NCI-H2227 (cell line): ENCODE measurements at regions not wholly inside any gene's neighbourhood (a gene's known extent, or its start where the extent isn't known, plus 50 kb on each side); places are given as distances from the start of the nearest gene placed in this dataset.
"Not testable (repeated sequence)": the region's sequence is repeated elsewhere in the genome, so short reads cannot be mapped to it uniquely, and the experiment has no call there.

Experiments
- DNase-seq: peaks from one replicate; lab custom pipeline; 2025; ENCODE audit not compliant: unreplicated experiment; lab: John Stamatoyannopoulos, UW

DNA sequence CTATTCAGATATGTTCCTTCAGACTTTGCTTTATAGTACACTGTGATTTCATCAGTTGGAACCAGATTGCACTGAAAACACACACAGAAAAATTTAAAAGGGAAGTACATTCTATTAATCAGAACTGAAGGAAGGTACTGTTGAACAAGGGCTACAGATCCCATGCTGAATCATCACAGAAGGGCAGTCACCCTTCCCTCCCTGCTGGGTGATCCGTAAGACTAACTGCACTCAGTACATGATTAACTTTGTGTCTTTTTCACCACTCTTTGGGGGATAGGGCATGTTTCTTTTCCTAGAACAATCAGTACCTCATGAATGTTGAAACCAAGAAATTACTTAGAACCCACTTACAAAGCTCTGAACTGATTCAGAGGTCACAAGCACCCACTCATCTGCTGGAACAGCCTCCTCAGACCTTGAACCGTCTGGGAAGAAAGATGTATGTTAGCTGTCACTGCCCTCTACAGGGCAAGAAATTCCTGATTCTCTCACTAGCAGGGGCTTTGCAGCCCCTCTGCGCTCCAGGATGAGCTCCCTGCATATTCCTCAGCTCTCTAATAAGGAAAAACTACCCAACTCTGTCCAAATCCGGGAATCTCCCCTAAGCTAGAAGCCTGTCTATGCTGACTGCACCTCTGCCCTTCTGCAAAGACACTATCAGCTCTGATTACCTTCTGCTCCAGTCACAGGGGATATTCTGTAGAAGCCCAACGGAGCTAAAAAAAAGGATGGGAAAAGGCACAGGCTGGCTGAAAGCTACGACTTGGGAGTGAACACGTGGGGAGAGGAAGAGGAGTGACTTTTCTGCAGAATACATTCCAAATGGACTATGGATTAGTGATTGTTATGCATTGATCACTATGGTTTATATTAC is 51.0 kb downstream of the IARS1 start:
- peak; percentile 3 for DNase-seq

DNA sequence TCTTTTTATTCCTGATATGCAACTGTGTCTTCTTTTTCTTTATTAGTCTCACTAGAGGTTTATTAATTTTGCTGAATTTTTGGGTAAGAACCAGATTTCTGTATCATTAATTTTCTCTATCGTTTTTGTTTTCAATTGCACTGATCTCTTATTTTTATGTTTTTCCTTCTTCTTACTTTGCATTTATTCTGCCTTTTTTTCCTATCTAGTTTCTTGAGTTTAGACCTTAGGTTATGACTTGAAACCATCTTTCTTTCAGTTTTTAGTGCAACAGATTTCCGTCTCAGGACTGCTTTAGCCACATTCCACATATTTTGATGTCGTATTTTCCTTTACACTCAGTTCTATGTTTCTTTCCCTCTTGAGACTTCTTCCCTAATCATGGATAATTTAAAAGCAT is 56.6 kb downstream of the IARS1 start:
- DNase-seq = no peak

DNA sequence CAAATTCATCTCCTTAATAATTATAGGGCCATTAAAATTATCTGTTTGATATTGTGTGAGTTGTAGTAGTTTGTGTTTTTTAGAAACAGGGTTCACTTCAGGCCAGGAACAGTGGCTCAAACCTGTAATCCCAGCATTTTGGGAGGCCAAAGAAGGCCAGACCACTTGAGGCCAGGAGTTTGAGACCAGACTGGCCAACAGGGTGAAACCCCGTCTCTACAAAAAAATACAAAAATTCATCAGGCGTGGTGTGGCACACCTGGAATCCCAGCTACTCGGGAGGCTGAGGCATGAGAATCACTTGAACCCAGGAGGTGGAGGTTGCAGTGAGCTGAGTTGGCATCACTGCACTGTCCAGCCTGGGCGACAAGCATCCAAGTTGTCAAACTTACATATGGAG is 57.0 kb downstream of the IARS1 start:
- no peak for DNase-seq

DNA sequence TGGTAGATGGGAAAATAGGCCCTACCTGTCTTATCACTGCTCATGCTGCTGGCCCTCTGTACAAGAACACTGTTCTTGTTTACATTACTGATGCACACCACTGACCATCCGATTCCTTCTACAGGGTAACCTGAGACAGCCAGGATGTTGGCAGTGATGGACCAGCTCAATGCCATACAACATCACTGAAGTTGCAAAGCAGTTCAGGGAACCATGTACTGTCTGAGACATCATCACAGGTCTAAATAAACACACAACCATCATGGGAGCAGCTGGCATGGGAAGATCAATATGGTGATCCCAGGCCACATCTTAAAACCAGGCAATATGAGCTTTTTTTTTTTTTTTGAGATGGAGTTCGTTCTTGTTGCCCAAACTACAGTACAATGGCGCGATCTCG is 59.0 kb downstream of the IARS1 start:
- DNase-seq = no peak

DNA sequence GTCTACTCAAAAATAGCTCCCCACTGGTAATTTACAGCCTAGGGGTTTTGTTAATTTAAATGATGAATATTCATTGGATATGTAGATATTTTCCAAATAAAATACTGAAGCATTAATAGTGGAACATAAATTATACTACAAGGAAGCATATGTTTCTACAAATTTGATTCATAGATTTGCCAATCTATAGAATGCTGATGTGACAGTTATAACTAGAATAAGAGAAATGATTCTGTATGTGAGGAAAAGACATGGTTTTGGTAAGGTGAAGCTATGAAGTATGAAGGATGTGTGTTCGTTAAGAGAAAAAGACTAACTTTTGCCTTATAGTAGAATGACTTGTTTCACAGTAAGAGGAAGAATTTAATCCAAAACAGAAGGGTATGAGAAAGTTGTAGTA is 61.3 kb downstream of the IARS1 start:
- no peak for DNase-seq

DNA sequence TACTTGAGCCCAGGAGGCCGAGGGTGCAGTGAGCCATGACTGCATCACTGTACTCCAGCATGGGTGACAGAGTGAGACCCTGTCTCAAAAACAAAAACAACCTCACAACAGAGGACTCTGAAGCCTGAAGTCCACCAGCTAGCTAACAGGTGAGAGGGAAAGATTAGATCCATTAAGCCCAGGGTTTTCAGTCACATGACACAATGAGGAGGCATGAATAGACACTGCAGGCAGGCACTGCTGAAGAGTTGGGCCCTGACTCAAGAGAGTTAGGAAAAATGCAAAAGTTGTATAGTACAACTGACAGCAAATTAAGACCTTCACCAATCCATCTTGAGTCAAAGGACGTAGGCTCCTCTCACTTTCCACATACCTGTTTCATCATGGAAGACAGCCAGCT is 64.9 kb downstream of the IARS1 start:
- no peak for DNase-seq

DNA sequence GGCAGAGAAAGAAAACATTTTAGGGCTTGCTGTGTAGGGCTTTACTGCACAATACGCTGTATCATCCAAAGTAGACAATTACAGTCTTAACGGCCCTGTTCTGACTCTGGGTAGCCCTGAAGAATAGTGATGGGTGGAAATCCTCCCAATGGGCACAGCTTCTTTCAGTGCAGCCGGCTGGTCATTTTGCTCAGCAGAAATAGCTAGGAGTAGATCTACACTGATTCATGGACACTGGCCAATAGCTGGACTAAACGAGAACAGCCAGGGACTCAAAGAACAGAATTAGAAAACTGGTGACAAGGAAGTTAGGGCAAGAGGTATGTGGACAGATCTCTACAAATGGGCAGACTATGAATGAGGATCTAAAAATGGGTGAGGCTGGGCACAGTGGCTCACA is 69.3 kb downstream of the IARS1 start:
- no peak for DNase-seq

DNA sequence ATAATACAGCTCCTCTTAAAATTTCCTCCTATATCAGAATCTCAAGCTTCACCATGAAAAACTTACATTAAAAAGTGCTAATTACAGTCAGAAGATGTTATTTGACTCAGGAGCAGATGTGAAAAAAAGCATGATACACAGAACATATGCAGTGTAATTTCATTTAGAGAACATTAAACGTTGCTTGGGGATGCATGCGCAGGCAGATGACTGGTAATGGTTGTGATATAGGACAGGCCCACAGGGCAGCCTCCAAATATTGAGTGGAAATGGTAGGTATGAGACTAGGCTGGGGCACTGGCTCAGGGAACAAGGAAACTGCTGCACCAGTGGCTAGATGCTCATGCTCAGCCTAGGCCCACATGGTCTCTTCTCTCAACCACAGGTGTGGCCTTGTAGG is 69.7 kb downstream of the IARS1 start:
- DNase-seq = no peak

DNA sequence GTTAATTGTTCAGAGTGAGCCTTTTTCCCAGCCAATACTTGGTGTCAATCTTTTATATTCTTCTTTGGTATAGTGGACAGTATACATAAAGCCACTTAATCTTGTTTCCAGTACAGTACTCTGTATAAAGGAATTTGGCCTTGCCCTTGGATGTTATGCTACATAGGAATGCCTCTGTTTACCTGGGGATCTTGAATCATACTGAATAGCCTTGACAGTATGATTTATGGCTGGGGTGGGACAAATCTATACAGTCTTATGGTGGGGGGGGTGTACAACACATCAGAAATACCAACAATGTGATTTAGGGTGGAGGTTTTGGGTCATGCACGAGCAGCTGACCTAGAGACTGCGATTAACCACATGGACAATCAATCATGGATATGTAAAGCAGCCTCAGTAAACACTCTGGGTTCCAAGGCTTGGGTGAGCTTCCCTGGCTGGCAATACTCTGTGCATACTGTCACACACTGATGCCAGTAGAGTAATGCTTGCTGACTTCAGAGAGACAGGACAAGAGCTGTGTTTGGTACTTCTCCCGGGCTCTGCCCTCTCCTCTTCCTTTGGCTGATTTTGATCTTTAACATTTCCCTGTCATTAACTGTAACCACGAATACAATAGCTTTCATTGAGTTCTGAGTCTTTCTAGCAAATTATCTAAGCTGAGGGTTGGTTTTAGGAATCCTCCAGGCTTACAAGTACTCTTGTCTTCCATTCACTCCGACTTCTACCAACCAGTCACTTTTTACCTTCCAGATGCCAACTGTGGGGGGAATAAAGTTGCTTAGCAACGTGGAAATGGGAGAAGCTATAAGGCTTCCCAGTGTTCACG is 84.6 kb downstream of the IARS1 start:
- DNase-seq = no peak

DNA sequence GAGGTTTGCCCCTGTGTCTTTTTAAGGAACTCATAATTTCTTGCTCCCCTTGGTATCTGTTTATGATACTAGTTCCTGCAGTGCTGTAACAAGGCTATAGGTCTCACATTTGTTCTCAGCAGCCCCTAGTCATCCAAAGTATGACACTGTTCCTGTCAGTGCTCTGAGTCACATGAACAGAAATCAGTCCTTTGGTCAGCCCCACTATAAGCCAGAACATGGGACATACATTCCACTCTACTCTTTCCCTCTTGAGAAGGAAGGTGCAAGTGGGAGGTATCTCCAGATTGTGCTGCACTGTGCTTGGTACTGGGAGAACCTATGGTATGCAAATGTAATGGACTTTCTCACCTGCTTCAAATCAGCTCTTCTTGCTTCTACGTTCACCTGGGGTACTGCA is 87.0 kb downstream of the IARS1 start:
- no peak for DNase-seq

DNA sequence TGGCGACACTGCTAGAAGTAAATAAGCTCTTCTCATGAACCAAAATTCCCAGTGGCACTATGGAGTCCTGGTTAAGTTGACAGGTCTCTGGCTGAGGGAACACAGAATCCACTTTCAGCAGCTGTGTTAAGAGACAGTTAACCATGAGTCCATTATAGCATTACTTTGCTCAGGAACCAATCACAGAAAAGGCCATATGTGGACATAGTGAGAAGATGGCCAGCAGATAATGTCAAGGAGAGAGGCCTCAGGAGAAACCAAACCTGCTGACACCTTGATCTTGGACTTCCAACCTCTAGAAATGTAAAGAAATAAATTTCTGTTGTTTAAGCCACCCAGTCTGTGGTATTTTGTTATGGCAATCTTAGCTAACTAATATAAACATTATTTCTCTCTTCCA is 88.7 kb upstream of the SPTLC1 start:
- DNase-seq = not testable (repeated sequence)

DNA sequence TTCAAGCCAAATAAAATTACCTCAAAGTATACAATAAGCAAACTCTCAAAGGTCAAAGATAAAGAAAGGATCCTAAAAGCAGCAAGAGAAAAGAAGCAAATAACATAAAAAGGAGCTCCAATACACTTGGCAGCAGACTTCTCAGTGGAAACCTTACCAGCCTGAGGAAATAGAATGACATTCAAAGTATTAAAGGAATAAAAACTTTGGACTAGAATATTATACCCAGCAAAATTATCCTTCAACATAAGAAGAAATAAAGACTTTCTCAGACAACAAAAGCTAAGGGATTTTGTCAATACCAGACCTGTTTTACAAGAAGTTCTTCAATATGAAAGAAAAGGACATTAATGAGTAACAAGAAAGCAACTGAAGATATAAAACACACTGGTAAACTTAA is 83.0 kb upstream of the SPTLC1 start:
- not testable (repeated sequence) for DNase-seq

DNA sequence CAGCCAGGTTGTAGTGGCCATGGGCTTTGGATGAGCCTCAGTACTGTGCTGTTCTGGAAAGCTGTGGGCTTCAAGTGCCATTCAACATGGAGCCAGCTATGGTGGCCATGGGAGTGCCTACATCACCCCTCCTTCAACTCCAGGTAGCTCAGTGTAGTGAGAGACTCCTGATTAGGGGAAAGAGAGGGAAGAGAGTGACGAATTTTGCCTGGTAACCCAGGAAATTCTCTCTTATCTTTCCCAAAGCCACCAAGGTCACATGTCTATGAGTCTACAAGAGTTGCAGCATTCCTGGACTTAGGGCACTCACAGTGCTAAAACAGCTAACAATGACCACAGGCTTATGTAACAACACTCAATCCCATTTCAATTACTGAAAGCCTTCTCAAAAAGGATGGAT is 81.7 kb upstream of the SPTLC1 start:
- DNase-seq = no peak

DNA sequence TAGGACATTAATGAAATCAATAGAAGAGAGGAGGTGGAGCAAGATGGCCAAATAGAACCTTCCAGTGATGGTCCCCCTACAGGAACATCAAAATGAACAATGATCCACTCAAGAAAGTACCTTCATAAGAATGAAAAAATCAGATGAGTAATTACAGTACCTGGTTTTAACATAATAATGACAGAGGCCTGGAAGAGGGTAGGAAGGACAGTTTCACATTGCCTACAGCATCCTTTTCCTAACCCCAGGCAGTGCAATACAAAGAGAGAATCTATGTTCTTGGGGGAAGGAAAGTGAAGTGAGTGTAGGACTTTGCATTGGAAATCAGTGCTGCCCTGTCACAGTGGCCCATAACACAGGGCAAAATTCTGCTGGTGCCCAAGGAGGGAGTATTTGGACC is 81.2 kb upstream of the SPTLC1 start:
- DNase-seq = no peak

DNA sequence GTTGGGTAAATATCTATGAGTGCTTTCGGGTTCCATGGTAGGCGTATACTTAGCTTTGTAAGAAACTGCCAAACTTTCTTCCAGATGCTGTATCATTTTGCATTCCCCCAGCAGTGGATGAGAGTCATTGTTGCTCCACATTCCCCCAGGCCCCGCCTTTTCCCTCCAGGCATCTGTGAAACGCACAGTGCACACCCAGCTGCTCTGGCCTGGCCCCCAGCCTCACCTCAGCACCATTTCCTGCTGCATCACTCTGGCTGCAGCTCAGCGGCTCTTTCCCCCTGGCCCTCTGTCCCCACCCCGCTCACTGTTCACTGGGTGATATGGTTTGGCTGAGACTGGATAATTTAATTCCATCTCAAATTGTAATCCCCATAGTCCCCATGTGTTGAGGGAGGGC is 76.6 kb upstream of the SPTLC1 start:
- DNase-seq = no peak

DNA sequence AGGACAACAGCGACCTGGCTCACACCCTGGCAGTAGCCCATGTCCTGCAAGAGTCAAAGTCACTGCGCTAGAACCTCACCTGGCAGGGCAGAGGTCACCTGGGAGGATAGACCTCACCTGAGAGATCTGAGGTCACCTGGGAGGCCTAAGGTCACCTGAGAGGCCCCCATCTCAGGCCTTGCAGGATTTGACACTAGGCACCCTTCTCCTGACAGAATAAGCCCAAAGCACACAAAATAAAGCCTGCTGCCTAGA is 75.2 kb upstream of the SPTLC1 start:
- no peak for DNase-seq

DNA sequence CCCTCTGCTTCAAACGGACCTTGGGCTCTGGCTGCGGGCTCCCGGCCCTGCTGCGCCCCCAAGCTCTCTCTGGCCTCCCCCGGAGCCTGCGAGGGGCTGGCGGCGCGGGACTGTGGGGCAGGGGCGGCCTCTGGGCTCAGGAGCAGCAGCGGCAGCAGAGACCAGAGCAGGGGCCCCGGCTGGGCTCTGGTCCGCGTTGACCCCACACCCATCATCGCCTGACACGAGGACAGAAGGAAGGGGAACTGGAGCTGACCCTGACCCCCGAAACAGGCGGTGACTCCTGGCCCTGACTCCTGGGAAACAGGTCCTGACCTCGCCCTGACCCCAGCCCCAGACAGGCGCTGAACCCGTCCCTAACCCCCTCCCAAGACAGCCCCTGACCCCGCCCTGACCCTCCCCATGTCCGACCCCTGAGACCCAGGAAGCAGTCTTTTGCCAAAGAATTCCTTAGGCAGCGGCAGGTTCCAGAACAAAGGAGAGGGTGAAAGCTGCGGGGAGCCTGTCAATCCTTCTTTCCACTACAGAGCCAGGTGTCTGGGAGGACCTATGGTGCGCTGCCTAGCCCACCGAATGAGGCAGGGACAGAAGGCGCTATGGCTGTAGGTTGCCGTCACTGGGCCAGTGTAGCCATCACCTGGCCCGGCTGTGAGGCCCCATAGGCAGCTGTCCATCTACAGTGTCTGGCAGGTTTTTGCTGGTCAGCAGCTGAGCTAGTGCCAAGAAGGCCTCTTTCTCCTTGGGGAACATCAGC is 74.7 kb upstream of the SPTLC1 start:
- DNase-seq = no peak

DNA sequence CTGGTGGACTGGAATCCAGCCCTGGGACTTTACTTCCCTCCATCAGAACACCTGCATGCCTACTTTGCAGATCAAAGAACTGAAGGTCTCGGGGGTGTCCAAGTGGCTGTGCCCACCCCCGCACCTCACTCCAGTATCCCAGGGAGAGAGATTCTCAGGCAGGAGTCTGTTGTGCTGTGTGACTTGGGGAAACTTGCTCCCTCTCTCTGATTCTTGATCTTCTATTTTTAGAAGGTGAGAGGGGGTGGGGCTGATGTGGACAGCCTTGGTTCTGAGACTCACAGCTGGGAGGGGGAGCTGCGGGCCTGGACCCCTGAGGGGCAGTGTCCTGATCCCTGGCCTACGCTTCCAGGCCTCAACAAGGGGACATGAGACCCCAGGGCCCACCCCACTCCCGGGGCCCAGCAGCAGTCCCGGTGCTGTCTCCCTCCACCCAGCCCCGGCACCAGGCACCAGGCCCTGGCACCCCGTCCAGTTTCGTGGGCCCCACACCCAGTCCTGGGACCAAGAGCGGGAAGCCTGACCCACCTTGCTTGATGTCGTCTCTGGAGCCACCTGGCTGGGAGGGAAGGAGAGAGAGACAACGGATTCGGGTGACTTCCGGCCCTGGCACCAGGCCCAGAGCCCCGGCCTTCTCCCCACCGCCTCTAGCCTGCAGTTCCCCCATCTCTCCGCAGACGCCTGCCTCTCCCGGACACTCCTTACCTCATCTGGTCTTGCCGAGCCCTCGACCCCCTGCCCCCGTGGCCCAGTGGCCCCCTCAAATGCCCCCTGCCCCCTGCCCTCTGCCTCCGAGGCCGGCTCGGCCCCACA is 74.0 kb upstream of the SPTLC1 start:
- no peak for DNase-seq

DNA sequence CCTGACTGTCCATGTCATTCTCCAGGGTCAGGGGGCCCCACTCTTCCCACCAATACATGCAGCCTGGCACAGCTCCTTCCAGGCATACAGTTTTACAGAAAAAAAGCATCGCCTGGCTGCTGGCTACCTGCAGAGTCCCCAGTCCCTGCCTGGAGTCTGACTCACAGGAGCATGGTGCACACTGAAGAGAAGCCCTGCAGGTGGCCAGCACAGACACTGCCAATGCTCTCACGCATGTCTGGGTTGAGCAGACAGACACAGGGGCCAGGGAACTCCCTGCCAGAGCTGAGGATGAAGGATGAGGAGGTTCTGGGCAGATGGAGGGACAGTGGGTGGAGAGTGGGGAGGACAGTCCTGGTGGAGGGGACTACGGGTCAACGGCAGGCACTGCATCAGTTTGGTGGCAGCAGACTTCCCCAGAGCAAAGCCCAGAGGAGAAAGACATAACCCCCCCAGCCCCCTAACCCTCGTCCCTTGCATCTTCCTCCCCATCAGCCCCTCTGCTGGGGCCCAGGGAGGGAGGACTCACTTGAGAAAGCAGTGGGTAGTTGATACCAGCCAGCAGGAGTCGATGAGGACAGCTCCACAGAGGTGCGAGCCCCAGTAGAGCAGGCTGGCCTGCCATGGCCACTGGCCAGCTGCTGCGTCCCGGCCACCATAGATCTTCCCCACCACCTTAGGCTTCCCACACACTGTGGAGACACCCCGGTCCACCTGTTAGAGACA is 72.9 kb upstream of the SPTLC1 start:
- DNase-seq = no peak

DNA sequence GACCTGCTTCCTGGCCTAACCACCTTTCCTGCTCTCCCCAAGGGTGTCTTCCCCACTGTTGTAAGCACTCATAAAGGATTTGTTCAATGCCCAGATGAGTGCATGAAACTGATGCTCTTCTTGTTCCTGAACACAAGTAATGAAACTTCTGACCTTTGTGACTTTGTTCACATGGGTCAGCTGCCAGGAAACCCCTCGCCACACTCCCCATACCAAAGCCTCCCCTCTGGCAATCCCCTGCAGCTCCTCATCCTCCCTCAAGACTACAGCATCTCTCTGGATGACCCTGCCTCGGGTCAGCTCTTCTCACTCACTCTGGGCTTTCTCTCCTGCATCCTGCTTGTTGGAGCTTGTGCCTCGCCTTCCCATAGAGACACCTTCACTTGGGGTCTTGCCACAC is 72.2 kb upstream of the SPTLC1 start:
- DNase-seq = no peak
